Retinal pigment epithelial cell (primary cell): ENCODE measurements at regions not wholly inside any gene's neighbourhood (a gene's known extent, or its start where the extent isn't known, plus 50 kb on each side); places are given as distances from the start of the nearest gene placed in this dataset.

Source experiments
- DNase-seq: peaks from one replicate; pipeline ENCODE4 v3.0.0-alpha.2; 2010; ENCODE audit warnings: low read depth
- H3K4me3 ChIP-seq: 2 replicates; pipeline ENCODE4 v1.5.1; 2011; ENCODE audit warnings: mild to moderate bottlenecking, low read length, control low read depth, moderate library complexity
- CTCF ChIP-seq: conservative IDR thresholded peaks from 2 replicates; pipeline ENCODE4 v1.5.1; 2011; ENCODE audit warnings: low read depth, low read length, control low read depth, inconsistent platforms

GRCh38 chr1:114037962-114038816 lies 58.9 kb downstream of the OLFML3 start:
- DNase-seq, result no peak
- TF ChIP-seq CTCF, result no peak
- H3K4me3 ChIP-seq, result no peak overlapping the region
